Neural cell (in vitro differentiated cells): ENCODE measurements at regions not wholly inside any gene's neighbourhood (a gene's known extent, or its start where the extent isn't known, plus 50 kb on each side); places are given as distances from the start of the nearest gene placed in this dataset.
"Not testable (repeated sequence)": the region's sequence is repeated elsewhere in the genome, so short reads cannot be mapped to it uniquely, and the experiment has no call there.

Experiments
- CTCF ChIP-seq: fragments of 450-650 bp; IDR thresholded peaks from 2 replicates; pipeline ENCODE4 v1.5.1; 2014; ENCODE audit warnings: antibody characterized with exemption, mild to moderate bottlenecking, moderate library complexity; ENCODE audit not compliant: poor library complexity, severe bottlenecking
- EP300 ChIP-seq: fragments of 450-650 bp; conservative IDR thresholded peaks from 2 replicates; pipeline ENCODE4 v1.6.1; 2014; ENCODE audit warnings: antibody characterized with exemption, mild to moderate bottlenecking, moderate library complexity; ENCODE audit not compliant: poor library complexity, severe bottlenecking
- EZH2 ChIP-seq: fragments of 200-600, 300-800 bp; shearing (Covaris generic), sonication (generic); IDR thresholded peaks from 2 replicates; pipeline ENCODE4 v1.6.1; 2014; ENCODE audit warnings: antibody characterized with exemption, low read length, borderline replicate concordance, mild to moderate bottlenecking; ENCODE audit not compliant: insufficient read depth, poor library complexity, severe bottlenecking
- MXI1 ChIP-seq: fragments of 450-650 bp; conservative IDR thresholded peaks from 2 replicates; pipeline ENCODE4 v1.6.1; 2014; ENCODE audit warnings: antibody characterized with exemption, mild to moderate bottlenecking; ENCODE audit not compliant: poor library complexity, severe bottlenecking
- RAD21 ChIP-seq: fragments of 450-650 bp; conservative IDR thresholded peaks from 2 replicates; pipeline ENCODE4 v1.6.1; 2014; ENCODE audit warnings: antibody characterized with exemption, mild to moderate bottlenecking, moderate library complexity
- REST ChIP-seq: IDR thresholded peaks from 2 replicates; pipeline ENCODE4 v1.6.1; 2012; ENCODE audit warnings: borderline replicate concordance
- TAF1 ChIP-seq: IDR thresholded peaks from 2 replicates; pipeline ENCODE4 v1.6.1; 2012; ENCODE audit warnings: low read depth

GRCh38 chr2:87193336-87193735 is 171.7 kb upstream of the PLGLB1 start:
- not testable (repeated sequence) for TF ChIP-seq EP300, CTCF, TAF1, RAD21, MXI1, EZH2, REST
